ENCODE measurements at regions not wholly inside any gene's neighbourhood (a gene's known extent, or its start where the extent isn't known, plus 50 kb on each side); places are given as distances from the start of the nearest gene placed in this dataset.

GRCh38 chr3:40858364-40859115, 333.8 kb downstream of the ZNF621 start:
- no peak for DNase-seq (ENCODE audit: low read depth in 3 of 3)

DNA sequence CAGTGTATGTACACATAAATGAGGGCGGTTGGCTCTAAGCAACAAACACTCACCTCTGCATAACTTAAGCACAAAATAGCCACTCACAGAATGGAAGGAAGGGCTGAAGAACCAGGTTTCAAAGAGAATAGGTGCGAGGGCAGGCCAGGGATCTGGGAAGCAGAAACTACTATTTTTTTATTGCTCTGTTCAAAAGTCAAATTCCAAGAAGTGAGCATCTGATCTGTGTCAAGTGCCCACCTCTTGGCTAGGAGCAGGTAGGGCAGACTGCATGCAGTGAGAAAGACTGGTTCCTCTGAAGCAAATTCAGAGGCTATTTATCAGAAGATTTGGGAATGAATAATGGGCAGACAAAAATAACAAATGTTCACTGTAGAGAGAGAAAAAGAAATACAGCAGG, 336.4 kb upstream of the CTNNB1 start:
- DNase-seq (ENCODE audit: low read depth in 3 of 3), result no peak

GRCh38 chr3:40864146-40864782, 335.0 kb upstream of the CTNNB1 start:
- DNase-seq (ENCODE audit: low read depth in 3 of 3), result no peak

DNA sequence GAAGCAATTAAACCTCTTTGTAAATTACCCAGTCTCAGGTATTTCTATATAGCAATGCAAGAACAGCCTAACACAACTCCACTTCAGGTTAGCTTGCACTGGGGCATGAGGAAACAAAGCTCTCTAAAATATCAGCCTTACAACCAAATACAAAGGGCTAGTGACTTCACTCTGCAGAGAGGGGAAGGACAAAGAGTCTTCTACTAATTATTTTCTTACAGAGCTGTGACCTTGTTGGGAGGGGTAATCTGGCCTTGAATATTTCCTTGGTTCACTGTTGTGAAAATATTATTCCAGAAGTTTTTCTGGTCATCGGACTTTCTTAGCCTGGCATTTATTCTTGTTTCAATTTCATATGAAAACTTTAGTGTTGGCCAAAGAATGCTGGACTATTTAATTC, 334.4 kb upstream of the CTNNB1 start:
- no peak for DNase-seq (ENCODE audit: low read depth in 3 of 3)

GRCh38 chr3:40867797-40868196, 331.5 kb upstream of the CTNNB1 start:
- DNase-seq (ENCODE audit: low read depth in 3 of 3), result no peak

DNA sequence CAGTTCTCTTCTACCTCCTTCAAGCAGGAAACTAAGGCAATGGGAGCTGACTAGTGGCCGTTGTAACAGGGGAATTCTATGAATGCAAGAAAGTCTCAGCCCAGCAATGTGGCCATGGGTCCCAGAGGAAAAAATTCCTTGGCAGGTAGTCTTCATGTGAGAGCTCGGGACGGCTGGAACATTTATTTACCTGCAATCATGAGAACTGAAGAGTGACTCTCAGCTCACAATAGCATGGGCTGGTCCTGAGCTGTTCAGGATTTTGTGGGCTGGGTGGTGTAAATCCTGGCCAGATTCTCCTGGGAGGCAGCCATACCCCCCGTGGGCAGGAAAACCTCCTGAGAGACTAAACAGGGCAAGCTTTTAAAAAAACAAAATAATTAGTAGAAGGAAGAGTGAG, 330.3 kb upstream of the CTNNB1 start:
- DNase-seq (ENCODE audit: low read depth in 3 of 3), result no peak

- DNase-seq (ENCODE audit: low read depth in 3 of 3), result no peak
Measured at GRCh38 chr3:40869939-40870338, 329.4 kb upstream of the CTNNB1 start.

GRCh38 chr3:40871394-40871793, 327.9 kb upstream of the CTNNB1 start:
- no peak for DNase-seq (ENCODE audit: low read depth in 3 of 3)

GRCh38 chr3:40872258-40872920, 326.9 kb upstream of the CTNNB1 start:
- DNase-seq (ENCODE audit: low read depth in 3 of 3), result no peak

DNA sequence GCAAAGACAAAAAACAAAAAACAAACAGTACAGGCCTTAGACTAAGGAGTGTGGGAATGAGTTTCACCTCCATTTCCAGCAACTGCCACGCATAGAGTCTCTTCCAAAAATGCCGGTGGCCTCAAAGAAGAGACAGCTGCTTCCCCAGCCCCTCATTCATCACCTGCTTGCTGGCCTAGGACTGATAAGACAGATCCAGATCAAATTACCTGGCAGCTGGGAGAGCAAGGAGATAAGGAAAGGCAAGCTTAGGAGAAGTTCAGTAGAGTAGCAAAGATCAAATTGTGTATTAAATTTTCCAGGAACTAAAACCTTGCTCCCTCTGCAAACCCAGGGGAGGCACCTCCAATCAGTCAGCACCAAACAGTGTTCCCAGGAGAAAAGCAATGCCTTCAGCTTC, 325.8 kb upstream of the CTNNB1 start:
- DNase-seq (ENCODE audit: low read depth in 3 of 3), result no peak

DNA sequence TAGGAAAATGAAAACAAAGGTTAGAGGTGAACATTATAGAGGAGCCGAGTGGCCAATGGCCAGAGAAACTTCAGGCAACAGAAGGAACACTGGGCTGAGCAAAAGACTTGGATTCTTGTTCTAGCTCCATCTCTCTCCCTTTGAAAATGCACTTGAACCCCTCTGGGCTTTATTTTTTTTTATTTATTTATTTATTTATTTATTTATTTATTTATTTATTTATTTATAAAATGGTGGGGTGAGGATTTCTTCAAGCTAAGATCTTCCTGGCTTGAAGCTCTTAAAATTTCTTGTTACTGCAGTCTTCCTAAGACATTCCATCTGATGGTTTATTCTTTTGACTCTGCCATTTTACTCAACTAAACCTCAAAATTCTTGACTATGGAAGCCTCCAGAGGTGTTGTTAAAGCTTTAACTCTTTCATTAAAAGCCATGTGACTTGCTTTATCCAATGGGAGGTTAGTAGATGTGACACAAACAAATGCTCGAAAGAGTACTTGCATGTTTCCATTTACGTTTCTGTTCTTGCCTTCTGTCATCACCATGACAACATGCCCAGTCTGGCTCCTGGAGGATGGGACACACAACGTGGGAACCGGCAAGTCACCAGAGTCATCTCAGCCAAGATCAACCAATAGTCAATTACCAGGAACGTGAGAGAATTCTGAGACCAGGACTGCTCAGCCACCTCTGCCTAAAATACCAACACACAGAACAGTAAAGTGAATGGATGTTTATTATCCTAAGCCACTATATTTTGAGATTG, 325.2 kb upstream of the CTNNB1 start:
- no peak for DNase-seq (ENCODE audit: low read depth in 3 of 3)

- DNase-seq (ENCODE audit: low read depth in 3 of 3), result no peak
Measured at GRCh38 chr3:40875581-40875980, 323.7 kb upstream of the CTNNB1 start.

- no peak for DNase-seq (ENCODE audit: low read depth in 3 of 3)
Measured at GRCh38 chr3:40876009-40876408, 323.3 kb upstream of the CTNNB1 start.

DNA sequence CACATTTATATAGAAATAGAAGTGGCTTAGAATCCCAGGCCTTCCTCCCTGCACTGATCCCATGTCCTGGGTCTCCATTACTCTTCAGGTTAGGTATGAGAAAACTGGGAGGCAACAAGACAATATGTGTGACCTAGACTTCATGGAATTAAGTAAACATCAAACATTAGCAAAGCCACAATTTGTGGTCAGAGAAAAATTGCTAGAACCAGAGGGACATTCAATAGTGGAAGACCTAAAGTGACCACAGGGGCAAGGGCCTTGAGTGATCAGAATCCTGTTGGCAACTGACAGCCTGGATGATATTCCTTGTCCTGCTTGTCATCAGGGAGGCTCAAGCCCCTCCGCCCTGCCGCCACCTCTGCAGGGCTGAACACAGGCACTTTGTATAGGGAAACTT, 322.8 kb upstream of the CTNNB1 start:
- DNase-seq (ENCODE audit: low read depth in 3 of 3), result no peak

- DNase-seq (ENCODE audit: low read depth in 3 of 3), result no peak
Measured at GRCh38 chr3:40877631-40878463, 321.5 kb upstream of the CTNNB1 start.

DNA sequence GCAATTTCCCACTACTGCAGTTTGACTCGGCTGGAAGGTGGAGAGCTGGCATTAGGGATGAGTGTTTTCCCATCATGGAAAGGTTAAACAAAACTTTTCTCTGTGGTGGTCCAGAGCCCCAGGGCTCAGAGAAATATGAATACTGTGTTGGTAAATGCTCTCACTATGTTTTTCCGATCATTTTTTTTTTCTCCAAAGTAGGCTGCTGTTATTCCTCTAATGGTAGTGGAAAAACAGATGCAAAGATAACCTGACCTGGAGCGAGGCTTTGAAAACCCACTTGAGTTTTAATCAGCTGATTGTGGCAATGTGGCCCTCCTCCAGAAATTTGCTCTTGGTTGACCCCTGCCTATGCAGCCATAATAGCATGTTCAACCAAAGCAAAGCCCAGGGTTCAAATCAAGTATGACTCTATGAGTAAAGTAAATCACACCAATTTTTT, 320.8 kb upstream of the CTNNB1 start:
- no peak for DNase-seq (ENCODE audit: low read depth in 3 of 3)

DNA sequence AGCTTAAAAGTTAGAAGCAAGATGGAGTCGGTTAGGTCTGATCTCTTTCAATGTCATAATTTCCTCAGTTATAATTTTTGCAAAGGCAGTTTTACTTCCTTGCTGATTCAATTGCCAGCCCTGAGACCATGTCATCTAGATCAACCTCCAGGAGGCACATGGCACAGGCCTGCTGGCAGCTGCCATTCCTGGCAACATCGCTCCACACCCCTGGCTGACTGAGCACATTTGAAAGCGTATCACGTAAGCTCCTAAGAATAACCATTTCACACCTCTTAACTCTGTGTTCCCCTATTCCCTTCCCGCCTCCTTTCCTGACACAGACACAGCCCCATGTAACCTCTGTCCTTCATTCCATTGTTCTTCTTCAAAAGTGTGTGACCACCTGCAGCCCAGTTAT, 313.9 kb upstream of the CTNNB1 start:
- DNase-seq (ENCODE audit: low read depth in 3 of 3), result no peak

- DNase-seq (ENCODE audit: low read depth in 3 of 3), result no peak
Measured at GRCh38 chr3:40886660-40887425, 312.5 kb upstream of the CTNNB1 start.

GRCh38 chr3:40891186-40891585, 308.1 kb upstream of the CTNNB1 start:
- DNase-seq (ENCODE audit: low read depth in 3 of 3), result no peak

- DNase-seq (ENCODE audit: low read depth in 3 of 3), result no peak
Measured at GRCh38 chr3:40895109-40895508, 304.2 kb upstream of the CTNNB1 start.

DNA sequence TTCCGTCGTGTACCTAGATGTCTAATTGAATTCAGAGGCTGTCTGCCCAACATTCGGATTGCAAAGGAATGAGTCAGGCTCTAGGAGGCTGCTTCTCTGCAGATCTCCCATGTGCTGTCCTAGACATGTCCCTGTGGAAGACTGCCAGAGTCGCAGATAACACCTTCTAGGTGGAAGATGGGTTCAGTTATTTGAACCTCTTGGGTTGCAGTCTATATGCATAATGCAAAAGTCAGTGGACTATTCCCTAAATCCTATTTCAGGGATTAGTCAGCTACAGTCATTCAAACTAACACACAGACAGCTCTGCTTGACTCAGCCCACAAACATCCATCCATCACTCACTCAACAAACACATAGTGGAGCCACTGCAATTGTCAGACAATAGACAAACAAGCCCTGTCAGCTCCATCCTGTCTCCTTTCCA, 300.0 kb upstream of the CTNNB1 start:
- no peak for DNase-seq (ENCODE audit: low read depth in 3 of 3)

All from stimulated activated CD4-positive, alpha-beta T cell treated with anti-CD3 and anti-CD28 coated beads, TNF-alpha, amount 100 ng/mL, for 24 hours (primary cell).